Activated T-helper 1 cell treated with anti-CD3 and anti-CD28 coated beads, Interleukin-12 subunit alpha, Interleukin-12 subunit beta, Interleukin-2, Interleukin-4 antibody, amounts not matched to agents 30 ng/mL and 10 ng/mL and 1 ng/mL, durations not matched to agents 14 hours and 24 hours and 36 hours (primary cell): ENCODE measurements at regions not wholly inside any gene's neighbourhood (a gene's known extent, or its start where the extent isn't known, plus 50 kb on each side); places are given as distances from the start of the nearest gene placed in this dataset.

Experiments used
- DNase-seq: peaks from one replicate; pipeline ENCODE4 v3.0.0; 2021; ENCODE audit warnings: low spot score
- H3K27ac Mint-ChIP-seq: one replicate; pipeline ENCODE4 v1.8.0; 2021; ENCODE audit warnings: mild to moderate bottlenecking, mixed read lengths
- H3K27me3 Mint-ChIP-seq: one replicate; pipeline ENCODE4 v1.8.0; 2022; ENCODE audit warnings: mild to moderate bottlenecking, moderate library complexity, mixed read lengths; ENCODE audit not compliant: insufficient read depth
- H3K36me3 Mint-ChIP-seq: one replicate; pipeline ENCODE4 v1.8.0; 2021; ENCODE audit warnings: low read depth, mixed read lengths
- H3K4me1 Mint-ChIP-seq: one replicate; pipeline ENCODE4 v1.8.0; 2021; ENCODE audit warnings: low read depth, mixed read lengths
- H3K4me3 Mint-ChIP-seq: one replicate; pipeline ENCODE4 v1.8.0; 2021; ENCODE audit warnings: mild to moderate bottlenecking, moderate library complexity, mixed read lengths
- H3K9me3 Mint-ChIP-seq: one replicate; pipeline ENCODE4 v1.8.0; 2021; ENCODE audit warnings: mixed read lengths
- intact Hi-C: fragments of 100-400 bp; cut with micrococcal nuclease; formaldehyde crosslinking; loops from one replicate; pipeline ENCODE4 v1.15.1; 2024

DNA sequence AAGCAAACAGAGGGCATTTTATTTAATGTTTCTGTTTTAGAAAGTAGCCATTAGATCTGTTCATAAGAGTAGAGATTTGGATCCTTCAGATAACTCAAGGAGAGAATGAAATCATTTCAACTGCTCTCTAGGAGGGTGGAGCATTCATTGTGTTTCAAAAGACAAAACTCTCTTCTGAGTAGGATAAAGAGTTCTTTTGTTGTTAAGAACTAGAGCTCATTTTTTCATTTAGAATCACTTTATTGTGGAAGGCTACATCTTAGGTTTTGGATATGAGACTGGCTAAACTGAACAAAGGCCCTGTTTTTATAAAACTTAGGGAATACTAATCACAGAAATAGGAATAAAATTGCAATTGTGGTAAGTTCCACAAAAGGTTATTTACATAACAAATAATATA, 193.9 kb upstream of the PCDH10 start:
- H3K9me3 Mint-ChIP-seq, result no peaks in the 10 kb centered on the region
- H3K36me3 Mint-ChIP-seq, result no peaks in the 10 kb centered on the region
- H3K27me3 Mint-ChIP-seq, result no peaks in the 10 kb centered on the region
- intact Hi-C loops, result no loop called here
- H3K4me3 Mint-ChIP-seq, result no peak overlapping the region
- no peak overlapping the region for H3K27ac Mint-ChIP-seq
- no peaks in the 10 kb centered on the region for H3K4me1 Mint-ChIP-seq
- DNase-seq, result no peak

DNA sequence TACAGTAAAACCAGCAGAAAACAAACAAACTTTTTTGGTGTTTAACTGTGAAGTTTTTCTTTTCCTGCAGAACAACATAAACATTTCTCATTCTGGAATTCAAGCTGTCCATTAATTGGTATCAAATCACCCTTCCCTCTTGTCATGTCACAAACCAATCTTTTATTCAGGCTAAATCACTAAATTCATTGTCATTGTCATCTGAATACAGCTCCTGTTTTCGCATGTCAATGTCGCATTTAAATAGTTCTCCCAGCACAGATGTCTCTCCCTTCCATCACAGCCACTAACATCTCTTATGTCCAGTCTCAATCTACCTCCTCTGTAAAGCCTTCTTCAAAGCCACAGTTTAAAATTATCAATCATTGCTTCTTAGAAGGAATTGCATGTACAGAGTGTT, 192.1 kb upstream of the PCDH10 start:
- H3K27me3 Mint-ChIP-seq, result no peaks in the 10 kb centered on the region
- intact Hi-C loops, result no loop called here
- H3K4me1 Mint-ChIP-seq, result no peaks in the 10 kb centered on the region
- no peak for DNase-seq
- H3K4me3 Mint-ChIP-seq, result no peak overlapping the region
- no peaks in the 10 kb centered on the region for H3K9me3 Mint-ChIP-seq
- H3K36me3 Mint-ChIP-seq, result no peaks in the 10 kb centered on the region
- H3K27ac Mint-ChIP-seq, result no peak overlapping the region

- Mint-ChIP-seq H3K9me3 (no peaks in the 10 kb centered on the region), H3K4me1 (no peaks in the 10 kb centered on the region), H3K27me3 (no peaks in the 10 kb centered on the region), H3K36me3 (no peaks in the 10 kb centered on the region), H3K4me3 (no peak overlapping the region), H3K27ac (no peak overlapping the region)
- intact Hi-C loops, result no loop called here
- DNase-seq, result no peak
Measured at GRCh38 chr4:132958457-132959263, 190.4 kb upstream of the PCDH10 start.

- Mint-ChIP-seq H3K4me3 (no peak overlapping the region), H3K9me3 (no peaks in the 10 kb centered on the region), H3K36me3 (no peaks in the 10 kb centered on the region), H3K4me1 (no peaks in the 10 kb centered on the region), H3K27ac (no peak overlapping the region), H3K27me3 (no peaks in the 10 kb centered on the region)
- intact Hi-C loops, result no loop called here
- no peak for DNase-seq
Measured at GRCh38 chr4:132981611-132982010, 167.5 kb upstream of the PCDH10 start.

DNA sequence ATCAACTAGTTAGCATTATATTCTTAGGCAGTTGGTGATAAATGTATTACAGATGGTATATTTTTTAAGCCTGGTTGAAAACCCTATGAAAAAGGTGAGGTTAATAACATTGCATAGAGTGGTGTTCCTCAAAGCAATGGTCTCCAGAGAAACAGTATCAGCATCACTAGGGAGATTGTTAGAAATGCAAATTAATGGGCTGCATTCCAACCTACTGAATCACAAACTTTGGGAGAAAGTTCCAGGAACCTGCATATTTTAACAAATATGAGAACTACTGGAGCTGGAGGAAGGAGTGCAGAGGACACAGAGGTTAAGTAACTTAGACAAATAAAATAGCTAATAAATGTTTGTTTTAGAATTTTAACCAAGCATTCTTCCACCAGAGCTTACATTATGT, 166.9 kb upstream of the PCDH10 start:
- Mint-ChIP-seq H3K27ac (no peak overlapping the region), H3K4me1 (no peaks in the 10 kb centered on the region), H3K27me3 (no peaks in the 10 kb centered on the region), H3K36me3 (no peaks in the 10 kb centered on the region), H3K4me3 (no peak overlapping the region), H3K9me3 (no peaks in the 10 kb centered on the region)
- DNase-seq, result no peak
- intact Hi-C loops, result no loop called here

GRCh38 chr4:132991111-132991510, 158.0 kb upstream of the PCDH10 start:
- intact Hi-C loops, result no loop called here
- Mint-ChIP-seq H3K9me3 (no peaks in the 10 kb centered on the region), H3K4me1 (no peaks in the 10 kb centered on the region)

DNA sequence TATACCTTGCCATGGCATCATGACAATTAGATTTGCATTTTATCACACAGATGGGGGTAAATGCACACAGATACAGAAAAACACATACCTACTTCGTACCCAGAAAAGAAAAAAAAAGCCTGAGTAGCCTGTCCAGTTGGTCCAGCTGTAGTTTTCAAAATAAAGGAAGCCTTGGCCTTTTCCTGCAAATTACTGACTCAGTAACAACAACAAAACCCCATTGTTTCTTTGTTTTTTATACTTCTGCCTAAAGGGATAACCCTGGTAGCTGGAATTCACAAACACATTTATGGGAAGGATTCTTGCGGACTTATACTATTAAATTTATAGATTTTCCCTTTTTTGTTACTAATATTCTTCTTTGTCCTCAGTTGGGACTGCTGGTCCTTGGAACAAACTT, 156.4 kb upstream of the PCDH10 start:
- Mint-ChIP-seq H3K4me3 (no peak overlapping the region), H3K36me3 (no peaks in the 10 kb centered on the region), H3K4me1 (no peaks in the 10 kb centered on the region), H3K27ac (no peak overlapping the region), H3K9me3 (no peaks in the 10 kb centered on the region), H3K27me3 (no peaks in the 10 kb centered on the region)
- no peak for DNase-seq
- intact Hi-C loops, result no loop called here

More at GRCh38 chr4:132991111-132991510, 158.0 kb upstream of the PCDH10 start:
- Mint-ChIP-seq H3K4me3 (no peak overlapping the region), H3K27me3 (no peaks in the 10 kb centered on the region), H3K27ac (no peak overlapping the region), H3K36me3 (no peaks in the 10 kb centered on the region)
- DNase-seq, result no peak

DNA sequence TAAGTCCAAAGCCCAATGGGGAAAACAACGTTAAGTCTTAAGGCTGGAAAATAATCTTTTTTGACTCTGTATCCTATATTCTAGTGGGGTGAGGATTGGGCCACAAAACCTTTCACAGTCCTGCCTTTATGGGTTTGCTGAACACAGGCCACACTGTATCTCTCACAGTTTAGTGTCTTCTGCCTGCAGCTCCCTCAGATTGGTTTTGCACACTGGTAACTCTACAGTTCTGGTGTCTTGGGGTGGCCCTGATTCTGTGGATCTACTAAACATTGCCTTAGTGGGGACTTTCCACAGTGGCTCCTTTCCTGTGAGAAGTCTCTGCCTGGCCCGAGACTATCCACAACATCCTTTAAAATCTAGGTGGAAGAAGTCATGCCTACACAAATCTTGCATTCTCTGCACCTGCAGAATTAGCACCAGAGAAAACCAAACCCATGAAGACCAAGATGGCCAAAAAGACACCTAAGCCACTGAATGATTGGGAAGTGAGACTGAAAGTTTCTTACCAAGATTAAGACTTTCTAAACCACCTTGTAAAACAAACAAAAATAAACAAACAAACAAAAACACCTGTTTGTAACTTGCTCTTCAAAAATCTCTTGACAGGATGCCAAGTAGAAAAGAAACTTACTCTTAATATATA, 150.4 kb upstream of the PCDH10 start:
- no peak overlapping the region for H3K4me3 Mint-ChIP-seq

GRCh38 chr4:133000012-133000411, 149.1 kb upstream of the PCDH10 start:
- no peaks in the 10 kb centered on the region for H3K9me3 Mint-ChIP-seq

More for the DNA sequence above, 150.4 kb upstream of the PCDH10 start:
- intact Hi-C loops, result no loop called here
- Mint-ChIP-seq H3K27me3 (no peaks in the 10 kb centered on the region), H3K27ac (no peak overlapping the region), H3K4me1 (no peaks in the 10 kb centered on the region), H3K36me3 (no peaks in the 10 kb centered on the region), H3K9me3 (no peaks in the 10 kb centered on the region)
- DNase-seq, result no peak

DNA sequence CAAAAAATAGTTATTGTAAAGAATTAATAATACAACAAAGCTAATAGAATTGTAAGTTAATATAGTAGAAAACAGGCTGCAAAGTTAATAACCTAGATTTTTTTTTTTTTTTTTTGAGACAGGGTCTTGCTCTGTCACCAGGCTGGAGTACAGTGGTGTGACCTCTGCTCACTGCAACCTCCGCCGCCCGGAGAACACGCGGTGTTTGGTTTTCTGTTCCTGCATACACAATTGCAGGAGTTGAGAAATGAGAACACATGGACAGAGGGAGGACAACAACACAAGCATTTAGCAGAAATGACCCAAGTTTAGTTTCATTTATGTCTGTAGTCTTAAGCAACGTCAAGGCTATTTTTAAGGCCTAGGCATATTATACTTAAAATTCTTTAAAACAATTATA, 145.9 kb upstream of the PCDH10 start:
- Mint-ChIP-seq H3K4me1 (no peaks in the 10 kb centered on the region), H3K27ac (no peak overlapping the region), H3K36me3 (no peaks in the 10 kb centered on the region), H3K27me3 (no peaks in the 10 kb centered on the region), H3K4me3 (no peak overlapping the region), H3K9me3 (no peaks in the 10 kb centered on the region)
- intact Hi-C loops, result no loop called here
- no peak for DNase-seq

More at GRCh38 chr4:133000012-133000411, 149.1 kb upstream of the PCDH10 start:
- Mint-ChIP-seq H3K4me3 (no peak overlapping the region), H3K27ac (no peak overlapping the region), H3K36me3 (no peaks in the 10 kb centered on the region), H3K4me1 (no peaks in the 10 kb centered on the region), H3K27me3 (no peaks in the 10 kb centered on the region)
- no peak for DNase-seq
- intact Hi-C loops, result no loop called here

DNA sequence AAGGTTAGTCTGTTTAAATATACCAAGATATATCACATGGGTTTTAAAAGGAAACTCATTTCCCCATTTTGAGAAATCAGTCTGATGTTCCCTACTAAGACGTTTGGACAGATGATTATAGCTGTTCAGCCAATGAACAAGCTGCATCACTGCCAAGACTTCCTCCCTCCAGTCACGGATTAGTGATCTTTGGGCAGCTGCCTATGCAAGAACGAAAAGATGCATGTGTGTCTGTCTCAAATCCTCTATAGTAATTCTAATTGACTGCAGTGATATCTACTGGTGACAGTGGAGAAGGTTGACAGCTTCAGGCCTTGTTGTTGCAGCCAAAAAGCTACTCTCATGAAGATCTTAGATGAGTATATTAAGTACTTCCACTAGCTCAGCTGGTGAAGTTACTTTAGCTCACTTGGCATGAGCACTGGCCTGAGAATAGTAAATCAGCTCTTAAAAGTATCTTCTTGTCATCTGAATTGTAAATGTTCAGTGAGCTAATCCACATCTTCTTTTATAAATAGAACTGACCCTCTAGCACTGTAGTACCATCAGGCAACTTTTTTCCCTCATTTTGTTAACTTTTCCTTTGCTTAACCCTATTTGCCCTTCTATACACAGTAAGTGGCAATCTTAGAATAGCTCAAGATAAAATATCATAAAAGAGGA, 134.5 kb upstream of the PCDH10 start:
- H3K4me1 Mint-ChIP-seq, result no peaks in the 10 kb centered on the region
- intact Hi-C loops, result no loop called here

GRCh38 chr4:133045288-133045687, 103.8 kb upstream of the PCDH10 start:
- Mint-ChIP-seq H3K27me3 (no peaks in the 10 kb centered on the region), H3K4me3 (no peak overlapping the region), H3K36me3 (no peaks in the 10 kb centered on the region), H3K4me1 (no peaks in the 10 kb centered on the region), H3K27ac (no peak overlapping the region), H3K9me3 (no peaks in the 10 kb centered on the region)
- intact Hi-C loops, result no loop called here
- no peak for DNase-seq

More for the DNA sequence above, 134.5 kb upstream of the PCDH10 start:
- DNase-seq, result no peak
- H3K4me3 Mint-ChIP-seq, result no peak overlapping the region
- H3K9me3 Mint-ChIP-seq, result peaks cover 7% of the 10 kb centered on the region
- H3K27ac Mint-ChIP-seq, result no peak overlapping the region
- no peaks in the 10 kb centered on the region for H3K27me3 Mint-ChIP-seq
- H3K36me3 Mint-ChIP-seq, result no peaks in the 10 kb centered on the region

DNA sequence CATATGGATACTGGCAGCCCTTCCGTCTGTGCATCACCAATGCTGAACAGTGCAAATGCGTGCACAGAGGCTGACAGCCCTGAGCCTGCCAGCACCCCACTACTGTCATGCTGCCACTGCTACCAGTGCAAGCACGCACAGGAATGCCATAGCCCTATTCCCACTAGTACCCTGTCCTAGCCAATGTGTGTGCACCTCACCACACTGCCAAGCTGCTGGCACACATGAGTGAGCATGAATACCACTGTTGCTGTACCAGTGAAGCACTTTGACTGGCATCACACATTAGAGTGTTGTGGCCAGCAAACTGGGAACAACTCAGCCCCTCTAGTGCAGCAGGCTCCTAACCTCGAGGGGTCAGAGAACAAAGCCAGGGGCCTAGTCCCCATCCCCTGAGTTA, 102.9 kb upstream of the PCDH10 start:
- no peak for DNase-seq
- Mint-ChIP-seq H3K36me3 (no peaks in the 10 kb centered on the region), H3K4me3 (no peak overlapping the region), H3K4me1 (no peaks in the 10 kb centered on the region), H3K27ac (no peak overlapping the region), H3K9me3 (no peaks in the 10 kb centered on the region), H3K27me3 (no peaks in the 10 kb centered on the region)
- intact Hi-C loops, result no loop called here
